HG02981 (cell line): ENCODE measurements at regions not wholly inside any gene's neighbourhood (a gene's known extent, or its start where the extent isn't known, plus 50 kb on each side); places are given as distances from the start of the nearest gene placed in this dataset.

Experiments
- ATAC-seq: cut with Tn5 transposase; IDR thresholded peaks from one replicate; pipeline ENCODE4 v1.9.1; 2021; ENCODE audit warnings: mild to moderate bottlenecking, moderate library complexity; ENCODE audit not compliant: unreplicated experiment

- no peak for ATAC-seq
Observed at GRCh38 chr4:81523672-81524327, 52.1 kb upstream of the RASGEF1B start.

- ATAC-seq = peak; percentile 57
Observed at GRCh38 chr4:81522711-81523110, 51.0 kb upstream of the RASGEF1B start.

GRCh38 chr4:81521708-81522107, 50.0 kb upstream of the RASGEF1B start:
- ATAC-seq = no peak
